ENCODE measurements at regions not wholly inside any gene's neighbourhood (a gene's known extent, or its start where the extent isn't known, plus 50 kb on each side); places are given as distances from the start of the nearest gene placed in this dataset.

DNA sequence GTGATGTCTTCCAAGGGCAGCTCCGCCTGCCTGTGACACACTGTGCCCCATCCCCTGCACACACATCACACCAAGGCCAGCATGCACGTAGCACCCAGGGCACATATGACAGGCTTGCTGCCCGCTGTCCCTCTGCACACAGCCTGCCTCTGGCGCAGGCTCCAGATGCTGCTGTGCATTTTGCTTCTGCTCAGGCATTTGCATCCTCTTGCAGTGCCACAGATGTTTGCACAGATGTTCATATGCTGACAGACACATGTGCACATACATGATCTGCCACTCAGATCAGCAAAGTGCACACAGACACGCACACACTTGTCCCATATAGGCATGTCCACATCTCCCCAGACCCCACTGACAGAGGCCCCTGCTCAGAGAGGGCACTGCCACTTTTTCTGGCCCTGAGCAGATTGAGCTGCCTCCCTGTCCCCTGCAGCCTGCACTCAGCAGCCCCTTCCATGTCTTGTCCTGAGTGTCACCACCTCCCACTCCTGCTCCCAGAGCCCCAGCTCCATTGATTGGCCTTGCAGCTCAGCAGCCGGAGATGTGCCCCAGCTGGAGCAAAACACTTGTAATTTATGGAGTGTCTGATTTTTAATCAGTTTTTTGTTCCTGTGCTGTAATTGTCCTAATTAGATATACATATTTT, 115.1 kb upstream of the RPL38 start:
- Histone ChIP-seq H3K4me1 (no peaks in the 10 kb centered on the region), H3K9me3 (no peaks in the 10 kb centered on the region), H3K4me3 (no peak overlapping the region), H3K27ac (no peak overlapping the region), H3K36me3 (ENCODE audit: insufficient read depth in 1 of 2, low read depth in 1 of 2) (no peaks in the 10 kb centered on the region), H3K27me3 (ENCODE audit: insufficient read depth in 3 of 3, low read length in 2 of 3) (peaks cover 0 to 2% (median 0%) of the 10 kb centered on the region in 3 donors)
- DNase-seq (no peak), ATAC-seq (no peak)
- TF ChIP-seq, protein P1, sequence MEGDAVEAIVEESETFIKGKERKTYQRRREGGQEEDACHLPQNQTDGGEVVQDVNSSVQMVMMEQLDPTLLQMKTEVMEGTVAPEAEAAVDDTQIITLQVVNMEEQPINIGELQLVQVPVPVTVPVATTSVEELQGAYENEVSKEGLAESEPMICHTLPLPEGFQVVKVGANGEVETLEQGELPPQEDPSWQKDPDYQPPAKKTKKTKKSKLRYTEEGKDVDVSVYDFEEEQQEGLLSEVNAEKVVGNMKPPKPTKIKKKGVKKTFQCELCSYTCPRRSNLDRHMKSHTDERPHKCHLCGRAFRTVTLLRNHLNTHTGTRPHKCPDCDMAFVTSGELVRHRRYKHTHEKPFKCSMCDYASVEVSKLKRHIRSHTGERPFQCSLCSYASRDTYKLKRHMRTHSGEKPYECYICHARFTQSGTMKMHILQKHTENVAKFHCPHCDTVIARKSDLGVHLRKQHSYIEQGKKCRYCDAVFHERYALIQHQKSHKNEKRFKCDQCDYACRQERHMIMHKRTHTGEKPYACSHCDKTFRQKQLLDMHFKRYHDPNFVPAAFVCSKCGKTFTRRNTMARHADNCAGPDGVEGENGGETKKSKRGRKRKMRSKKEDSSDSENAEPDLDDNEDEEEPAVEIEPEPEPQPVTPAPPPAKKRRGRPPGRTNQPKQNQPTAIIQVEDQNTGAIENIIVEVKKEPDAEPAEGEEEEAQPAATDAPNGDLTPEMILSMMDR (IDR thresholded peaks at IDR 0.05) = no peak
- 74 to 81% (median 78%) methylated on average over 6 of the region's 6 CpGs for WGBS, 3 donors
- intact Hi-C loops (cut with DNase I) = no loop called here

DNA sequence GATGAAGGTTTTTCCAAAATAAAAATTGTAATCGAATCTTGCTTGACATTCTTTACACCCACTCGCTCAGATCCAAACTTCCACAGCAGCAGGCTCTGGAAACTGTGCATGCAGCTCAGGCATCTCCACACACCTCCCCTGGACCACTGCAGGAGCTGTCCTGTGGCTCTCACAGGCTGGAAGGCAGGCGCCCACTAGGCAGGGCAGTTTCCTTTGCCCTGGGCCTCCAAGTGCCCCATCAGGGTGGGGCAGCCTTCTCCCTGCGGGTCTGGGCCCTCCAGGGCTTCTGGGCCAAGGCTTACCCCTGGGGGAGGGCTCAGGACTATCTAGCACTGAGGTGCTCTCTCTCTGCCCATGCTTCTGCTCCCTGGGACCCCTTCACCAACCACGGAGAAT, 114.5 kb upstream of the RPL38 start:
- TF ChIP-seq, protein P1 (IDR thresholded peaks at IDR 0.05) = no peak
- 68 to 79% (median 73%) methylated on average over 5 of the region's 5 CpGs for WGBS, 3 donors
- Histone ChIP-seq H3K4me1 (no peaks in the 10 kb centered on the region), H3K4me3 (no peak overlapping the region), H3K27ac (no peak overlapping the region), H3K9me3 (no peaks in the 10 kb centered on the region), H3K27me3 (ENCODE audit: insufficient read depth in 3 of 3, low read length in 2 of 3) (peaks cover 0 to 2% (median 0%) of the 10 kb centered on the region in 3 donors), H3K36me3 (ENCODE audit: insufficient read depth in 1 of 2, low read depth in 1 of 2) (no peaks in the 10 kb centered on the region)
- intact Hi-C loops (cut with DNase I) = no loop called here
- DNase-seq (no peak), ATAC-seq (no peak)

- WGBS, 3 donors = 69 to 74% (median 70%) methylated on average over 3 of the region's 3 CpGs
- ATAC-seq (no peak), DNase-seq (no peak)
- H3K27me3 ChIP-seq (ENCODE audit: insufficient read depth in 3 of 3, low read length in 2 of 3) = peaks cover 0 to 2% (median 0%) of the 10 kb centered on the region in 3 donors
- TF ChIP-seq, protein P1 (IDR thresholded peaks at IDR 0.05) = no peak
- H3K27ac ChIP-seq = no peak overlapping the region
- H3K4me3 ChIP-seq = no peak overlapping the region
- no peaks in the 10 kb centered on the region for H3K9me3 ChIP-seq
- intact Hi-C loops (cut with DNase I) = no loop called here
- no peaks in the 10 kb centered on the region for H3K36me3 ChIP-seq (ENCODE audit: insufficient read depth in 1 of 2, low read depth in 1 of 2)
- no peaks in the 10 kb centered on the region for H3K4me1 ChIP-seq
Measured at GRCh38 chr17:74089380-74089779, 114.1 kb upstream of the RPL38 start.

GRCh38 chr17:74089869-74090464, 113.5 kb upstream of the RPL38 start:
- no peaks in the 10 kb centered on the region for H3K9me3 ChIP-seq
- H3K27me3 ChIP-seq (ENCODE audit: insufficient read depth in 3 of 3, low read length in 2 of 3) = peaks cover 0 to 2% (median 0%) of the 10 kb centered on the region in 3 donors
- ATAC-seq (no peak), DNase-seq (no peak)
- intact Hi-C loops (cut with DNase I) = no loop called here
- H3K27ac ChIP-seq = no peak overlapping the region
- WGBS, 3 donors = 49 to 56% (median 51%) methylated on average over 4 of the region's 4 CpGs
- H3K36me3 ChIP-seq (ENCODE audit: insufficient read depth in 1 of 2, low read depth in 1 of 2) = no peaks in the 10 kb centered on the region
- no peaks in the 10 kb centered on the region for H3K4me1 ChIP-seq
- TF ChIP-seq, protein P1 (IDR thresholded peaks at IDR 0.05) = peak; percentile 16
- H3K4me3 ChIP-seq = no peak overlapping the region

DNA sequence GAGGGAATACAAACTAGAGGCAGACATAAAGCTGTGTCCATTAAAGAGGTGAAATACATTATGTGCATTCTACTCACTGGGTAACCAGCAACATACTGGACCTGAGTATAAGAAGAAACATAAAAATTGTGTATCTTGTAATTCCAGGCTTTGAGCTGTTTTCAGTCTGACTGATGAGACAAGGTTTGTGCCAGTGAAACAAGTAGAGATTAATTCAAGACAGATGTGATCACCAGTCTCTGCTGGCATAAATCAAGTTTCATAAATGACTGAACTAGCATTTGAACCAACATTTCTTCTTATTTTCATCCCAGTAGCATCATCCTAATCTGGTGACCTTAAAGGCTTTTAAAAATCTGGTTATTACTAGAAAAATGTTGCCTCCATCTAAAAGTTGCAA, 108.8 kb upstream of the RPL38 start:
- Histone ChIP-seq H3K36me3 (ENCODE audit: insufficient read depth in 1 of 2, low read depth in 1 of 2) (no peaks in the 10 kb centered on the region), H3K4me3 (no peak overlapping the region), H3K4me1 (no peaks in the 10 kb centered on the region), H3K9me3 (no peaks in the 10 kb centered on the region), H3K27ac (no peak overlapping the region), H3K27me3 (ENCODE audit: insufficient read depth in 3 of 3, low read length in 2 of 3) (no peaks in the 10 kb centered on the region)
- ATAC-seq (no peak), DNase-seq (no peak)
- TF ChIP-seq, protein P1 (IDR thresholded peaks at IDR 0.05) = no peak
- intact Hi-C loops (cut with DNase I) = no loop called here

Measured in psoas muscle (tissue), 7 donors.